CD4-positive, alpha-beta memory T cell (primary cell): ENCODE measurements at regions not wholly inside any gene's neighbourhood (a gene's known extent, or its start where the extent isn't known, plus 50 kb on each side); places are given as distances from the start of the nearest gene placed in this dataset.

Experiments
- CTCF ChIA-PET: fragments of 350-600 bp; sonication (Branson Sonifier 250); formaldehyde crosslinking; loops from one replicate; lab custom pipeline; 2021; ENCODE audit warnings: inconsistent platforms; ENCODE audit not compliant: partially characterized antibody; lab: Charles Lee
- POLR2A ChIA-PET: fragments of 350-600 bp; sonication (Branson Sonifier 250); formaldehyde crosslinking; loops from one replicate; lab custom pipeline; 2021; ENCODE audit not compliant: partially characterized antibody; lab: Charles Lee
- DNase-seq, 5 donors: peaks; one replicate each; pipeline versions ENCODE4 v3.0.0 to v3.0.0-alpha.2; 2020 to 2022; ENCODE audit warnings: mixed read lengths in 1 of 5
- H3K27ac ChIP-seq: one replicate; pipeline ENCODE4 v1.7.0; 2013; ENCODE audit warnings: low read depth, low read length
- H3K27me3 ChIP-seq: 2 replicates; pipeline ENCODE4 v1.7.0; 2013; ENCODE audit warnings: mild to moderate bottlenecking, low read length, moderate library complexity; ENCODE audit not compliant: insufficient read depth
- H3K36me3 ChIP-seq: 2 replicates; pipeline ENCODE4 v1.7.0; 2013; ENCODE audit warnings: mild to moderate bottlenecking, low read length, moderate library complexity; ENCODE audit not compliant: insufficient read depth
- H3K4me1 ChIP-seq: 2 replicates; pipeline ENCODE4 v1.7.0; 2013; ENCODE audit warnings: mild to moderate bottlenecking, low read length, moderate library complexity; ENCODE audit not compliant: insufficient read depth
- H3K4me3 ChIP-seq, 2 donors: one replicate each; pipeline ENCODE4 v1.7.0; 2013; ENCODE audit warnings: low read length in 2 of 2, mild to moderate bottlenecking in 1 of 2
- H3K9me3 ChIP-seq, 2 donors: one replicate each; pipeline ENCODE4 v1.7.0; 2013; ENCODE audit warnings: low read length in 2 of 2, control low read depth in 1 of 2; ENCODE audit not compliant: control insufficient read depth in 1 of 2
- H3K27ac Mint-ChIP-seq, 7 donors: one replicate each; pipeline ENCODE4 v1.8.0; 2020 to 2021; ENCODE audit warnings: mixed read lengths in 7 of 7, mild to moderate bottlenecking in 6 of 7, inconsistent platforms in 3 of 7, moderate library complexity in 3 of 7
- H3K27me3 Mint-ChIP-seq, 2 donors: one replicate each; pipeline ENCODE4 v1.8.0; 2020 to 2021; ENCODE audit warnings: mixed read lengths in 2 of 2
- H3K36me3 Mint-ChIP-seq, 2 donors: one replicate each; pipeline ENCODE4 v1.8.0; 2020 to 2021; ENCODE audit warnings: mixed read lengths in 2 of 2, inconsistent platforms in 1 of 2, mild to moderate bottlenecking in 1 of 2
- H3K4me1 Mint-ChIP-seq, 4 donors: one replicate each; pipeline ENCODE4 v1.8.0; 2020 to 2021; ENCODE audit warnings: mixed read lengths in 4 of 4, mild to moderate bottlenecking in 1 of 4
- H3K4me3 Mint-ChIP-seq, 8 donors: one replicate each; pipeline ENCODE4 v1.8.0; 2020 to 2021; ENCODE audit warnings: mixed read lengths in 8 of 8, mild to moderate bottlenecking in 7 of 8, moderate library complexity in 6 of 8, inconsistent platforms in 3 of 8
- H3K9me3 Mint-ChIP-seq, 8 donors: one replicate each; pipeline ENCODE4 v1.8.0; 2020 to 2021; ENCODE audit warnings: mixed read lengths in 8 of 8, mild to moderate bottlenecking in 5 of 8, inconsistent platforms in 3 of 8, moderate library complexity in 1 of 8
- intact Hi-C: fragments of 100-400 bp; cut with micrococcal nuclease; formaldehyde crosslinking; loops from one replicate; pipeline ENCODE4 v1.15.1; 2023

DNA sequence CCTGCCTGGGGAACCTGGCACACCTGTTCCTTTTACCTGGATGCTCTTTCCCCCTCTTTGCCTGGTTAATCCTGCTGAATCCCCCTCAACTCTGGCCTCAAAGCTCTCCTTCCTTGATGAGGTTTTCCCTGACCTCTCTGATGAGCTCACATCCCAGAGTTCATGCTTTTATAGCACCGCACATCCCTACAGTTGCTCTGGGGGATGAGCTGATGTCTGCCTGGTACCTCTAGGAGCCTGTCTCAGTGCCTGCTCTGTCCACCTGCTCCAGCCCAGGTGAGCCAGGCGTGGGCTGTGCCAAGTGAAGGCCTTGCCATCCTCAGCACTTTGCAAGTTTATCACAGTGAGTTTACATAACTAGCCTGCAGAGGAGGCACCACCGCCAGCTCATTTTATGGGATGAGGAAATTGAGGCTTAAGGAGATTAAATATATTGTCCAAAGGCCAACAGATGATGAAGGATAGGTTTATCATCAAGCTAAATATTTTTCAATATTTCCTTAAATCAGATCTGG lies 58.6 kb upstream of the TMPRSS2 start:
- no peaks in the 10 kb centered on the region for H3K27me3 ChIP-seq
- no peak overlapping the region for H3K4me3 ChIP-seq
- no peak overlapping the region for H3K27ac ChIP-seq
- intact Hi-C loops = no loop called here
- Mint-ChIP-seq H3K36me3 (no peaks in the 10 kb centered on the region), H3K27ac (peak overlapping the region in 1 of 7 donors; percentile 72), H3K9me3 (peaks cover 0 to 7% (median 3%) of the 10 kb centered on the region in 8 donors), H3K27me3 (peaks cover 6 to 7% of the 10 kb centered on the region in 2 donors), H3K4me3 (no peak overlapping the region), H3K4me1 (peaks cover 5 to 8% (median 6%) of the 10 kb centered on the region in 4 donors)
- H3K9me3 ChIP-seq = peaks cover 0 to under 1% of the 10 kb centered on the region in 2 donors
- H3K36me3 ChIP-seq = no peaks in the 10 kb centered on the region
- POLR2A ChIA-PET = no interaction called here
- CTCF ChIA-PET = interaction anchor here (0.9 to 1.7 kb wide), 2 partner anchors 9 to 13 kb away, joined by 3 read pairs; no protein-coding TSS in a partner anchor
- no peaks in the 10 kb centered on the region for H3K4me1 ChIP-seq
- DNase-seq = no peak

DNA sequence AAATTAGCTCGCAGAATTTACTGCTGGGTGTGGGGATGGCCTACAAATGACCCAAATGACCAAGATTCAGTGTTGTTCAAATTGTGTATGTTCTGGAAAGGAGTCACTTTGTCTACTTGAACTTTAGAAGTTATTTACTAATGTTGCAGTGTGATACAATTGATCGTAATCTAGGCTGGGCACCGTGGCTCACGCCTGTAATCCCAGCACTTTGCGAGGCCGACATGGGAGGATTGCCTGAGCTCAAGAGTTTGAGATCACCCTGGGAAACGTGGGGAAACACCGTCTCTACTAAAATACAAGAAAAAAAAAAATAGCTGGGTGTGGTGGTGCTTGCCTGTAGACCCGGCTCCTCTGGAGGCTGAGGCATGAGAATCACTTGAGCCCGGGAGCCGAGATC lies 57.6 kb upstream of the TMPRSS2 start:
- Mint-ChIP-seq H3K4me3 (no peak overlapping the region), H3K27me3 (peaks cover 7% of the 10 kb centered on the region in 2 donors), H3K27ac (no peak overlapping the region), H3K4me1 (peaks cover 5 to 8% (median 6%) of the 10 kb centered on the region in 4 donors), H3K36me3 (no peaks in the 10 kb centered on the region), H3K9me3 (peaks cover 0 to 3% (median 0%) of the 10 kb centered on the region in 8 donors)
- POLR2A ChIA-PET = no interaction called here
- DNase-seq = no peak
- H3K27ac ChIP-seq = no peak overlapping the region
- H3K4me3 ChIP-seq = no peak overlapping the region
- intact Hi-C loops = no loop called here
- H3K27me3 ChIP-seq = no peaks in the 10 kb centered on the region
- no peaks in the 10 kb centered on the region for H3K9me3 ChIP-seq
- CTCF ChIA-PET = interaction anchor here (1.7 kb wide), 1 partner anchor 14 kb away, joined by 3 read pairs; no protein-coding TSS in a partner anchor
- no peaks in the 10 kb centered on the region for H3K4me1 ChIP-seq
- H3K36me3 ChIP-seq = no peaks in the 10 kb centered on the region

DNA sequence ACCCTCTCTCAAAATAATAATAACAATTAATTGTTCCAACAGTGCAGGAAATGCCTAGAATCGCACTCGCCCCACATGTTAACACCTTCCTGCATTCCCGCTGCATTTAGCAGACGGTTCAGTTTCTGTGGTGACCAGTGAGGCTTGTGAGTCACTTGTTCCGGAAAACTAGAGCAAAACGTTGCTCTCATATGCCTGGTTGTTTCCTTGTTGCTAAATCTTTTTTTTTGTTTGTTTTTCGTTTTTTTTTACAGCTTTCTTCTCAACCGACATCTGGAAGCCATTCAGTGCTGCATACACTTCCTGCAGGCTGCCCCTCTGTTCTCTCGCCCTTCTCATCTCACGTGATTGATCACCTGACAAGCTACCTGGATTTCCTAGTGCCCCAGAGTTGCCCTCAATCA lies 56.9 kb upstream of the TMPRSS2 start:
- Mint-ChIP-seq H3K4me1 (peaks cover 5 to 8% (median 6%) of the 10 kb centered on the region in 4 donors), H3K27ac (peak overlapping the region in 4 of 7 donors; percentile 10 to 62 (median 42)), H3K9me3 (peaks cover 0 to 3% (median 0%) of the 10 kb centered on the region in 8 donors), H3K36me3 (no peaks in the 10 kb centered on the region), H3K4me3 (peak overlapping the region in 7 of 8 donors; percentile 8 to 78 (median 55)), H3K27me3 (peaks cover 7% of the 10 kb centered on the region in 2 donors)
- ChIA-PET CTCF (interaction anchor here (1.7 kb wide), 1 partner anchor 14 kb away, joined by 3 read pairs; no protein-coding TSS in a partner anchor), POLR2A (no interaction called here)
- Histone ChIP-seq H3K27ac (no peak overlapping the region), H3K4me1 (no peaks in the 10 kb centered on the region), H3K9me3 (no peaks in the 10 kb centered on the region), H3K27me3 (no peaks in the 10 kb centered on the region), H3K4me3 (no peak overlapping the region), H3K36me3 (no peaks in the 10 kb centered on the region)
- intact Hi-C loops = no loop called here
- DNase-seq = no peak

DNA sequence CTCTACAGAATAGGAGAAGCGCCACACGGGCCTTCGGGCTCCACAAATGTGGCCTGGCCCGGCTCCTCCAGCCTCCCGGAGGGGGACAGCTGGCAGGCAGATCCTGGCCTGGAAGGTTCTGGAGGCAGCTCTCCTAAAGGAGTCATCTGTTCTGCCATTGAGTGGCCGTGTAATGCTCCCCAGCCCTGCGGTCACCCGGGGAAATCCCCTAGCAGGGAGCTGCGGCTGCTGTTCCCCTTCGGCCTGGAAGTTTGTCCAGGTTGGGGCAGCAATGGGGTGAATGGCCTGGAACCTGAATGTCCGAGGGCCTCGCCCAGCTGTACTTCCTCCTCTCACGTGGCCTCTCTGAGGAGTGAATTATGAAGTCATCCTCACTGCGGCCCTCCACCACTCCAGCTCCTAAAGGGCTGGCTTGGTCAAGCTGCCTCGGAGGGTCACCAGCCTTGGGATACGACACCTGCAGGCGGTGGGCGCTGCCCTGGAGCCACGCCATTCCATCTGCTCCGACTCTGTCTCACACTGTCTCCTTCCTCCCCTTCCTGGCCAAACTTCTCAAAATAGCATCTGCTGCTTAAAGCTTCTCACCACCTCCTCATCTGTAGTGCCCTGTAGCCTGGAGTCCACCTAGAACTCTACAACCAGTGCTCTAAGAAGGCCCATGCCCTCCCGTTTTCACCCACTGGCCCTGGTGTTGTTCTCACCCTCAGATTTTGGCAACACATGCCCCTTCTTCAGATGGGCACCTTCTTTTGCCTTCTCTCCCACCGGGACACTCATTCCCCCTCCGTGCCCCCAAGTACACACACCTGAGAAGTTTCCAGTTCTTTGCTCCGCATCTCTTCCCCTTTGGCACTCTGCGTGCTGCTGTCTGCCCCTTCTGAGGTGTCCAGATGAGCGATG lies 54.4 kb upstream of the TMPRSS2 start:
- H3K4me3 ChIP-seq = no peak overlapping the region
- ChIA-PET POLR2A (no interaction called here), CTCF (no interaction called here)
- H3K4me1 ChIP-seq = no peaks in the 10 kb centered on the region
- Mint-ChIP-seq H3K9me3 (peaks cover 0 to 3% (median 0%) of the 10 kb centered on the region in 8 donors), H3K4me1 (peaks cover 5 to 8% (median 6%) of the 10 kb centered on the region in 4 donors), H3K27ac (peak overlapping the region in 1 of 7 donors; percentile 49), H3K36me3 (no peaks in the 10 kb centered on the region), H3K4me3 (no peak overlapping the region), H3K27me3 (peaks cover 5 to 10% of the 10 kb centered on the region in 2 donors)
- H3K27me3 ChIP-seq = no peaks in the 10 kb centered on the region
- no peaks in the 10 kb centered on the region for H3K36me3 ChIP-seq
- intact Hi-C loops = no loop called here
- no peak for DNase-seq
- no peaks in the 10 kb centered on the region for H3K9me3 ChIP-seq
- H3K27ac ChIP-seq = no peak overlapping the region

DNA sequence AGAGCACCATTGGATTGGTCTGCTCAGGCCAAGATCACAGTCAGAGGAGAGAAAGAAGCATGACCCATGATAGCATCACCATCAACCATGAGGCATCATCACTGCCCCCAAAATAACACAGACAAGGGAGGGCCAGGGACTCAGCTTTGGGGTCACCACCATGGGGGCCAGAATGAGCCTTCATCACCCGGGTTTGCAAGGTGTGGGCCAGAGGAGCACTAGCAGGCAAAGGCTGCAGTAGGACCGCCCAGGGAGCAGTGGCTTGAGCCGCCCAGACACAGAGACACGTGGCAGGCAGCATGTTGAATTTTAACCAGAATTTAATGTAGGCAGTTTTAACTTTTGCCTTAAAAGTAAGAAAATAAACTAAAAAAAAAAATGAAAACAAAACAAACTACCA lies 53.7 kb upstream of the TMPRSS2 start:
- no peaks in the 10 kb centered on the region for H3K36me3 Mint-ChIP-seq
- intact Hi-C loops = no loop called here
- no peak for DNase-seq
- Histone ChIP-seq H3K27ac (no peak overlapping the region), H3K36me3 (no peaks in the 10 kb centered on the region), H3K9me3 (no peaks in the 10 kb centered on the region), H3K4me1 (no peaks in the 10 kb centered on the region), H3K27me3 (no peaks in the 10 kb centered on the region), H3K4me3 (no peak overlapping the region)
- peaks cover 0 to 3% (median 0%) of the 10 kb centered on the region in 8 donors for H3K9me3 Mint-ChIP-seq
- no peak overlapping the region for H3K4me3 Mint-ChIP-seq
- ChIA-PET CTCF (no interaction called here), POLR2A (no interaction called here)
- H3K4me1 Mint-ChIP-seq = peaks cover 5 to 8% (median 6%) of the 10 kb centered on the region in 4 donors
- peak overlapping the region in 1 of 7 donors; percentile 63 for H3K27ac Mint-ChIP-seq
- peaks cover 6 to 12% of the 10 kb centered on the region in 2 donors for H3K27me3 Mint-ChIP-seq

DNA sequence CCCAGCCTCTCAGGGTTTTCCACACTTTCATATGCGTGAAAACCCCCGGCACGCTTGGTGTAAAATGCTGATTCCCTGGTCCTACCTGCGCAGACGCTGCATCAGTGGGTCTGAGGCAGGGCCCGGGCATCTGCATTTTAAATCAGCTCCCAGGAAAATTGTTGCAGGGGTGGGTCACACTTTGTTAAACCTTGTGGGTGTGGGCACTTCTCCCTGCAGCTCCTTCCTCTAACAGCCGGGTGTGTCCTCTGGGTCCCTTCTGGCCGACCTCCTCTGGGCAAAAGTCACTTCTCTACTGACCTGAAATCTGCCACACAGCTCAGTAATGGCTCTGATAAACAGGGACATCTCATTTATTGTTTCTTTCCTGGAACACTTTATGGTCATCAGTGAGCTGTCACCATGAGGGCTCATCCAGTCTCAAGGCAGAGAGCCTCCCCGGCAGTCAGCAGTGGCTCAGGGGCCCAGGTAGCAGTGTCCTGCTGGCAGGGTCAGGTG lies 52.8 kb upstream of the TMPRSS2 start:
- Histone ChIP-seq H3K4me3 (no peak overlapping the region), H3K27me3 (no peaks in the 10 kb centered on the region), H3K9me3 (no peaks in the 10 kb centered on the region), H3K4me1 (no peaks in the 10 kb centered on the region), H3K36me3 (no peaks in the 10 kb centered on the region), H3K27ac (no peak overlapping the region)
- H3K4me1 Mint-ChIP-seq = peaks cover 5 to 8% (median 6%) of the 10 kb centered on the region in 4 donors
- intact Hi-C loops = no loop called here
- peaks cover 5 to 12% of the 10 kb centered on the region in 2 donors for H3K27me3 Mint-ChIP-seq
- no peak overlapping the region for H3K4me3 Mint-ChIP-seq
- CTCF ChIA-PET = interaction anchor here (1.2 kb wide), 1 partner anchor 278 kb away, joined by 3 read pairs; no protein-coding TSS in a partner anchor
- H3K36me3 Mint-ChIP-seq = no peaks in the 10 kb centered on the region
- peaks cover 0 to 3% (median 0%) of the 10 kb centered on the region in 8 donors for H3K9me3 Mint-ChIP-seq
- H3K27ac Mint-ChIP-seq = no peak overlapping the region
- POLR2A ChIA-PET = no interaction called here
- DNase-seq = no peak
